Effector memory CD8-positive, alpha-beta T cell (primary cell): ENCODE measurements at regions not wholly inside any gene's neighbourhood (a gene's known extent, or its start where the extent isn't known, plus 50 kb on each side); places are given as distances from the start of the nearest gene placed in this dataset.
A peak's percentile ranks its signal among the peaks of the same experiment; 100 is the strongest.

Source experiments
- ATAC-seq: fragments of 150-1000 bp; cut with Tn5 transposase; replicated peaks from 2 replicates; pipeline ENCODE4 v1.10.0; 2021; ENCODE audit warnings: mild to moderate bottlenecking, moderate library complexity
- DNase-seq, 3 experiments: peaks; one replicate each; pipeline ENCODE4 v3.0.0; 2021
- H3K27ac Mint-ChIP-seq, 2 donors: one replicate each; pipeline ENCODE4 v1.8.0; 2022; ENCODE audit warnings: mild to moderate bottlenecking in 2 of 2, mixed read lengths in 2 of 2, moderate library complexity in 2 of 2
- H3K27me3 Mint-ChIP-seq, 2 donors: one replicate each; pipeline ENCODE4 v1.8.0; 2022; ENCODE audit warnings: mixed read lengths in 2 of 2
- H3K36me3 Mint-ChIP-seq: one replicate; pipeline ENCODE4 v1.8.0; 2022; ENCODE audit warnings: mild to moderate bottlenecking, moderate library complexity, mixed read lengths; ENCODE audit not compliant: insufficient read depth
- H3K4me1 Mint-ChIP-seq, 2 donors: one replicate each; pipeline ENCODE4 v1.8.0; 2022; ENCODE audit warnings: low read depth in 2 of 2, mixed read lengths in 2 of 2
- H3K4me3 Mint-ChIP-seq, 2 donors: one replicate each; pipeline ENCODE4 v1.8.0; 2022; ENCODE audit warnings: mild to moderate bottlenecking in 2 of 2, mixed read lengths in 2 of 2, moderate library complexity in 2 of 2
- H3K9me3 Mint-ChIP-seq, 2 donors: one replicate each; pipeline ENCODE4 v1.8.0; 2022; ENCODE audit warnings: mixed read lengths in 2 of 2

DNA sequence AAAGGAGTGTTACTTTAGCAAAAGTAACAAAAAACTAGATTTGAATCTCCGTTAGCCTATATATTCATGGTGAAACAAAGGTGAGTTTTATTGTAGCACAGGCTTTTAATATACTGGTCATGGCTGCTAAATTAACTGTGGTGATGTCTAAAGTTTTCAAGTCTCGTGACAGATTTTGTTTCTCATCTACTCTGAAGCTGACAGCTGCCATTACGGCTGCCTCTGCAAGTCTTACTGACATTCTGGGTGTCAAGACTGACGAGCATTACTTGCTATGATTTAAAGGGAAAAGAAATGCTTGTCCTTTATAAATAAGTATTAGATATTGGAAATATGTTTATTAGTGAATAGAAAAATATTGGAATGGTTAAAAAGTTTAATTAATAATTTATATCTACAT, 207.7 kb downstream of the DSEL start:
- no peaks in the 10 kb centered on the region for H3K4me1 Mint-ChIP-seq
- H3K27ac Mint-ChIP-seq, result no peak overlapping the region
- H3K27me3 Mint-ChIP-seq, result no peaks in the 10 kb centered on the region
- ATAC-seq (no peak), DNase-seq (no peak)
- H3K36me3 Mint-ChIP-seq, result no peaks in the 10 kb centered on the region
- H3K9me3 Mint-ChIP-seq, result no peaks in the 10 kb centered on the region
- no peak overlapping the region for H3K4me3 Mint-ChIP-seq

DNA sequence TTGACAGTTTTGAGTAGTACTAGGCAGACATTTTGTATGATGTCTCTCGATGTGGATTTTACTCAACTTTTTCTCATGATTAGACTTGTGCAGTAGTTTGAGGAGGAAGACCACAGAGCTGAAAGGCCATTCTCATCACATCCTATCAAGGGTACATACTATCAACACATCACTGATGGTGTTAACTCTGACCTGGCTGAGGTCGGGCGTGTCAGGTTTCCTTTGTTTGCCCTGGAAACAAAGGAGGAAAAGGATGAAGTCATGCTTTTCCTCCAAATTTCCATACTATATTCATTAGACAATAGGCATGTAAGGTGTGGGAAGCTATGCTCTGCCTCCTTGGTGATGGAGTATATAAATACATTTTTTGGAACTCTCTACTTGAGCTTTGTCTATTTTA, 211.1 kb downstream of the DSEL start:
- no peak for DNase-seq
- peaks cover 2 to 10% of the 10 kb centered on the region in 2 donors for H3K9me3 Mint-ChIP-seq

DNA sequence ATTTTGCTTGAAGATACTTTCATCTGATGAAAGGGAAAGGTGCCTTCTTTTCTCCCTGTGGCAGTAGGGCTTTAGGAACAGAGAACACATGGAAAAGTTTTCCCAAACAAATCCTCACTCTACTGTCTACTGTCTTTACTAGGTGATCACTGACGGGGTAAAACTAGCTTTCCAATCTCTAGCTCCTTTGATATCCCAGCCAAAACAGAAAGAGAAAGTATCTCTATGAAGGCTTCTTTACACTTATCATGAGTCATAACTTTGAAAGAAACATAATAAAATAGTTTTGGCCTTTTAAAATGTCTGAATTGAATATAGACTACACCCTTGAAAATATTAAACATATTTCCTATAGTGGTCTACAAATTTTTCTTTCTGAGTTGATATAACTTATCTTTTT, 214.5 kb downstream of the DSEL start:
- H3K27ac Mint-ChIP-seq, result peak overlapping the region; percentile 82 to 83
- H3K36me3 Mint-ChIP-seq, result no peaks in the 10 kb centered on the region
- H3K4me3 Mint-ChIP-seq, result peak overlapping the region; percentile 65 to 69
- ATAC-seq (peak; percentile 76), DNase-seq (no peak)
- H3K27me3 Mint-ChIP-seq, result no peaks in the 10 kb centered on the region
- peaks cover 6 to 7% of the 10 kb centered on the region in 2 donors for H3K4me1 Mint-ChIP-seq
- peaks cover 2 to 12% of the 10 kb centered on the region in 2 donors for H3K9me3 Mint-ChIP-seq

More for the DNA sequence above, 211.1 kb downstream of the DSEL start:
- ATAC-seq, result no peak
- no peak overlapping the region for H3K4me3 Mint-ChIP-seq
- no peaks in the 10 kb centered on the region for H3K36me3 Mint-ChIP-seq
- H3K27me3 Mint-ChIP-seq, result no peaks in the 10 kb centered on the region
- peaks cover 6 to 7% of the 10 kb centered on the region in 2 donors for H3K4me1 Mint-ChIP-seq
- H3K27ac Mint-ChIP-seq, result no peak overlapping the region

DNA sequence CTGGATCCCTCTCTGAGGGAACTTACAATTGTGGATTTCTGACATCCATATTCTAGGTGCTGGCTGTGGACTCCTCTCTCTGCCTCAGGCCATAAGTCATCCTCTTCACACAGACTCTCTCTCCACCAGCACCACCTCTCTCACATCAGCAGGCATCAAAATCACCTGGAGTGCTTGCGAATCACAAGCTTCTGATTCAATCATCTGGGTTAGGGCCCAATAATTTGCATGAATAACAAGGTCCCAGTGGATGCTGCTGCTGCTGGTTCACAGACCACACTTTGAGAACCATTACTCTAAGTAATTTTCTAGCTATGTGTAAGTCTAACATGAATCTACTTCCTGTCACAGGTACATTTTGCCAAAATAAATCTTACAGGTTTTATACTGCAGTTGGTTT, 214.9 kb downstream of the DSEL start:
- no peak for DNase-seq
- Mint-ChIP-seq H3K4me1 (peaks cover 6 to 7% of the 10 kb centered on the region in 2 donors), H3K27me3 (no peaks in the 10 kb centered on the region), H3K9me3 (peaks cover 2 to 12% of the 10 kb centered on the region in 2 donors), H3K36me3 (no peaks in the 10 kb centered on the region), H3K27ac (peak overlapping the region; percentile 82 to 83), H3K4me3 (peak overlapping the region; percentile 65 to 69)
- peak; percentile 27 for ATAC-seq

DNA sequence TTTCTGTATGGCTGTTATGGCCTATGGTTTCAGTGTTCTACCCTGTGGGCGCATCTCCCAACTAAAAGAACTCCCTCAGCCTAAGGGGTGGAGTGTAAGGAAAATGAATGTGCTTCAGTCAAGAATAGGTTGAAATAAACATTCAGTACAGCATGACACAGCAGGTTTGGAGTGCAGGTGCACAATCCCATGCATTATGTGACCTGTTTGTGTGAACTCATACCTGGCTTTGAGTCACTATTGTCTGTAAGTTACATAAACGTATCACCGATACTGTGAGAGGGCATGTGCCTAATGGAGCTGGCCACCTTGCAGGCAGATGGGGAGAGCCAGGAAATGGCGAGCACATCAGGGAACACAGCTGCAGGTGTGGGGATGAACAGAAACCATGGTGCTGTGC, 216.0 kb downstream of the DSEL start:
- Mint-ChIP-seq H3K36me3 (no peaks in the 10 kb centered on the region), H3K27me3 (no peaks in the 10 kb centered on the region), H3K27ac (no peak overlapping the region)

DNA sequence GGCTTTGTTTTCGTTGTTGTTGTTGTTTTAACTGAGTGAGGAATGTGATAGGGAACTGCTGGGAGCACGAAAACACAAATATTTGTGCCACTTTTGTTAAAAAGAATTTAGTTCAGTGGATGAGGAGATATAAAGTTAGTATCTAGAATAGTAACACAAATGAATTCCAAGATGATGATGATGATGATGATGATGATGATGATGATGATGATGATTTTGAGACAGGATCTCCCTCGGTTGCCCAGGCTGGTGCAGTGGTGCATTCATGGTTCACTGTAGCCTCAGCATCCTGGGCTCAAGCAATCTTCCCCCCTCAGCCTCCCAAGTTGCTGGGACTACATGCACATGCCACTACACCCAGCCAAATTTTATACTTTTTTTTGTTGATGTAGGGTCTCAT, 223.7 kb downstream of the DSEL start:
- ATAC-seq, result no peak
- H3K36me3 Mint-ChIP-seq, result no peaks in the 10 kb centered on the region
- peaks cover 7 to 11% of the 10 kb centered on the region in 2 donors for H3K9me3 Mint-ChIP-seq
- DNase-seq, result no peak
- H3K4me3 Mint-ChIP-seq, result no peak overlapping the region
- no peaks in the 10 kb centered on the region for H3K27me3 Mint-ChIP-seq
- no peaks in the 10 kb centered on the region for H3K4me1 Mint-ChIP-seq
- peak overlapping the region in 1 of 2 donors; percentile 1 for H3K27ac Mint-ChIP-seq

More for the DNA sequence above, 216.0 kb downstream of the DSEL start:
- Mint-ChIP-seq H3K4me1 (peaks cover 6 to 7% of the 10 kb centered on the region in 2 donors), H3K9me3 (peaks cover 2 to 12% of the 10 kb centered on the region in 2 donors), H3K4me3 (no peak overlapping the region)
- ATAC-seq (no peak), DNase-seq (peak in 2 of 3 experiments; percentile 7 to 8)

DNA sequence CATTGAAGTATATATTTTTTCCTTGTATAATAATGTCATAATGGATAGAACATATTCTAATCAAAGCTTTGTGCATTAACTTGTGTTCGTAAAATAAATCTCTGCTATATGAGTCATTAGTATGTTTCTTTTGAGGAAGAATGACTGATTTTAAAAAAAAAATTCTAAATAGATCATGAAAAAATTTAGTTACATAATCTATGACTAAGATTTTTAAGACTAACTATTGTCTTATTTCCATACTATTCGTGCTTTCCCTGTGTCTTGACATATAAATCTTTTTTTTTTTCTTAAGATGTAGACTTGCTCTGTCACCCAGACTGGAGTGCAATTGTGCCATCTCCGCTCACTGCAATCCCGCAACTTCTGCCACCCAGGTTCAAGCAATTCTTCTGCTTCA, 226.1 kb downstream of the DSEL start:
- H3K9me3 Mint-ChIP-seq, result peaks cover 7 to 11% of the 10 kb centered on the region in 2 donors
- no peaks in the 10 kb centered on the region for H3K36me3 Mint-ChIP-seq
- DNase-seq, result no peak
- no peaks in the 10 kb centered on the region for H3K4me1 Mint-ChIP-seq
- no peaks in the 10 kb centered on the region for H3K27me3 Mint-ChIP-seq
- ATAC-seq, result no peak
- H3K27ac Mint-ChIP-seq, result no peak overlapping the region
- no peak overlapping the region for H3K4me3 Mint-ChIP-seq

DNA sequence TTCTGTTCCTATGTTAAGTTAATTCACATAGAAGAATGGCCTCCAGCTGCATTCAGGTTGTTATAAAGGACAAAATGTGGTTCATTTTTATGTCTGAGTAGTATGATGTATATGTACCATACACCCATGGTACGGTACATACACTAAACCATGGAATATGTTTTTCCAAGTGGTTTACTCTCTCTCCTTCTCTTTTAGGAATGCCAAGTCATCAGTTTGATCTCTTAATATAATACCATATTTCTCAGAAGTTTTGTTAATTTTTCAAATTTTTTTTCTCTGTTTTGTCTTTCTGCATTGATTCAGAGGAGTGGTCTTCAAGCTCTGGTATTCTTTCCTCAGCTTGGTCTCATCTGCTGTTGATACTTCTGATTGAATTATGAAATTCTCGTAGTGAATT, 230.9 kb downstream of the DSEL start:
- H3K27me3 Mint-ChIP-seq, result no peaks in the 10 kb centered on the region

DNA sequence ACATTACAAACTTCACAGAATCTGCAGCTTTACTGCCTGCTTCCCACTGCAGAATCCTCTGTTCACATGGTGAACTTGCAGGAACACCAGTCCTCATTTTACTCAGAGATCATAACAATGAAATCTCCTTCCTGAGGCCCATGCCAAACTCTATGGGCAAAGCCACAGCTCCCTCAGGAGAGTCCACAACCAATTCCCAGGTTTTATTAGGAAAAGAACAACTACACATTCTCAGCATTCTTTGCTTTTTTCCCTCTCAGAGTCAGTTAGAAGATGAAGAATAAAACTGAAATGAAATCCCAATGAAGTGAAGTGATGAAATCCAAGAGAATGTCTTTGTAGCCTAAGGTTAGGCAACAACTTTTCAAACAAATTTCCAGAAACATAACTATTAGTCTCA, 233.7 kb downstream of the DSEL start:
- no peaks in the 10 kb centered on the region for H3K27me3 Mint-ChIP-seq
- no peak overlapping the region for H3K27ac Mint-ChIP-seq
- no peaks in the 10 kb centered on the region for H3K36me3 Mint-ChIP-seq
- no peak for DNase-seq
- no peaks in the 10 kb centered on the region for H3K4me1 Mint-ChIP-seq
- no peak for ATAC-seq
- H3K4me3 Mint-ChIP-seq, result no peak overlapping the region
- H3K9me3 Mint-ChIP-seq, result peaks cover 0 to 2% of the 10 kb centered on the region in 2 donors

More for the DNA sequence above, 230.9 kb downstream of the DSEL start:
- DNase-seq (no peak), ATAC-seq (no peak)
- Mint-ChIP-seq H3K4me3 (no peak overlapping the region), H3K27ac (no peak overlapping the region), H3K4me1 (no peaks in the 10 kb centered on the region), H3K36me3 (no peaks in the 10 kb centered on the region), H3K9me3 (no peaks in the 10 kb centered on the region)

DNA sequence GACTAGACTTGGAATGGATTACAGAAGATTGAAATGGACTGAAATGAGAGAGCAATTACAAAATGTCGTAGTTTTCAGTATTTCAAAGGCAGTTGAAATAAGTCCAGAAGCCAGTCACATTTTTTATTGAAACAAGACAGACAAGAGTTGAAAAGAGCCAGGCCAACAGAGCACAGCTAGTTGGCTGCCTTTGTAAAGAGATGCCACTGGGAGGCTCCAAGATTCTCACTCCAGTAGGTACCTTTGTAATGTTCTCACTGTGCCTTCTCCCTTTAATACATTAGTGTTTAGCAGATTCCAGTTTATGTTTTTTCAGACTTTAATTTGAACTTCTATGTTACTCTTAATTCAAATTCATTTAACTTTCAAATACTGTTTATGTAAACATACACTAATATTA, 234.8 kb downstream of the DSEL start:
- no peak for ATAC-seq
- H3K4me1 Mint-ChIP-seq, result no peaks in the 10 kb centered on the region
- no peak overlapping the region for H3K27ac Mint-ChIP-seq
- no peak overlapping the region for H3K4me3 Mint-ChIP-seq
- peaks cover 0 to 2% of the 10 kb centered on the region in 2 donors for H3K9me3 Mint-ChIP-seq
- H3K36me3 Mint-ChIP-seq, result no peaks in the 10 kb centered on the region
- no peak for DNase-seq
- no peaks in the 10 kb centered on the region for H3K27me3 Mint-ChIP-seq

DNA sequence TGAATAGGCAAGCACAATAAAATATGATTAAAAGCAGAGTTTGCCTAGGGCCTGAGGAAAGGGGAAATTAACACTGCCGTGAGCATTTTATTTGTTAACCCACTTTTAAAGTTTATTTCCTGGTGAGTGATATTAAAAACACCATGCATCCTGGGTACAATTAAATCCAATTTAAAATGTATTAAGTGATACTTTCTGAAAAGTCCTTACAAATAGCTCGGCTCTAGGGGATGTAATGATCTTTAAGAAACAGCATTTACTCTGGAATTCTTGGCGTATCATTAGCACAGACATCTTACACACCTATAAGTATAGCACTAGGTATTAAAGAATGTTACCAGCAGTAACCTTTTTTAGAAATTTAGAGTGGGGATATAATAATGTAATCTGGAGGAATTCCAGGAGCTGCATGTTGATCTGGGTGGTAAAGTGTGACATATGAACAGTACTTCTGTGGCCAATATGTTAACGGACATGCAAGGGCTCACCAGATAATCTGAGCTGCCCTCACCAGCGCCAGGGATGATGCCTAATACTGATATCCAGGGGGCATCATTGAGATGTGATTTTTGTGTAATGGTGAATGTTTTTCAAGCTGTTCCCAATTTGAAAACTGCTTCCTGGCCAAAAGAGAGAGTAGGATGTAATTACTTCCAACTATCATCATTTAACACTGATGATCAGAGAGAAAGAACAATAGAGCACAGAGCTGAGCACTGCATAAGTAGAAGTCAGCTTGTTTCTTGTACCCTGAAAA, 235.9 kb downstream of the DSEL start:
- H3K4me1 Mint-ChIP-seq, result no peaks in the 10 kb centered on the region
- H3K27ac Mint-ChIP-seq, result no peak overlapping the region
- no peaks in the 10 kb centered on the region for H3K27me3 Mint-ChIP-seq
- no peaks in the 10 kb centered on the region for H3K36me3 Mint-ChIP-seq
- H3K4me3 Mint-ChIP-seq, result no peak overlapping the region
- no peak for ATAC-seq
- H3K9me3 Mint-ChIP-seq, result peaks cover 0 to 2% of the 10 kb centered on the region in 2 donors
- DNase-seq, result no peak

DNA sequence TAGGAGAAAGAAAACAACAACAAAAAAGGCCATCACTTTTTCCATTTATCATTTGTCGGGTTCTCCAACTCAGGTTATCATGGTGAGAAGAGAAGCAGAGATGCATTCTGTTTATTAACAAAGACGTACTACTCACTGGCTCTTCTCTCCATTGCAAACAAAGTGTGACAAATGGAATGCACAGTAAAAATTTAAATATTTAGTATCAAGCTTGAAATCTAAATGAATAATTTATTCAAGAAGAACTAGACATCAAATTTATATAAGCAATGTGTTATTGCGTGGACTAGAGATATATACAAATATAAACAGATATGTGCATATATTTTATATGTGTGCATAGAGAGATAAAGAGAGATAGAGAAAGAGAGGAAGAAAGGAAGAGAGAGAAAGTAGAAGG, 236.5 kb downstream of the DSEL start:
- DNase-seq (no peak), ATAC-seq (no peak)
- H3K4me3 Mint-ChIP-seq, result no peak overlapping the region
- H3K36me3 Mint-ChIP-seq, result no peaks in the 10 kb centered on the region
- H3K27ac Mint-ChIP-seq, result no peak overlapping the region
- H3K27me3 Mint-ChIP-seq, result no peaks in the 10 kb centered on the region
- peaks cover 0 to 2% of the 10 kb centered on the region in 2 donors for H3K9me3 Mint-ChIP-seq
- H3K4me1 Mint-ChIP-seq, result no peaks in the 10 kb centered on the region

DNA sequence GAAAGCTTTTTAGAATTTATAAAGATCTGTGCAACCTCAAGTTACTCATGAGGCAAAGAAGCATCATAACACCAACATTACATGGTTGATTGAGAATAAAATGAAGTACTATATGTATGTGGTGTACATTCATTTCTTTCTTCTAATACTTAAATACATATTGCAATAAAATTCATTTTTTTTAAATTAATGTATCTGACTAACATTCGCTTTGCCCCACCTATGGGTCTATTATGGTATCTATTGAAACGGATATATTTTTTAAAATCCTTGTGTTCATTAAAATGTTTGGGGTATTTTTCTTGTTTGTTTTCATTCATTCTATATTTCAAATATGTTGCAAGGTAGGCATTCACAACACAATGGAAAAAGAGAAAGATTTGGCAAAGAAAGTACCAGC, 237.5 kb downstream of the DSEL start:
- H3K27ac Mint-ChIP-seq, result no peak overlapping the region
- H3K4me1 Mint-ChIP-seq, result no peaks in the 10 kb centered on the region
- no peaks in the 10 kb centered on the region for H3K27me3 Mint-ChIP-seq
- H3K36me3 Mint-ChIP-seq, result no peaks in the 10 kb centered on the region
- ATAC-seq (no peak), DNase-seq (no peak)
- H3K9me3 Mint-ChIP-seq, result peaks cover 0 to 2% of the 10 kb centered on the region in 2 donors
- H3K4me3 Mint-ChIP-seq, result no peak overlapping the region

DNA sequence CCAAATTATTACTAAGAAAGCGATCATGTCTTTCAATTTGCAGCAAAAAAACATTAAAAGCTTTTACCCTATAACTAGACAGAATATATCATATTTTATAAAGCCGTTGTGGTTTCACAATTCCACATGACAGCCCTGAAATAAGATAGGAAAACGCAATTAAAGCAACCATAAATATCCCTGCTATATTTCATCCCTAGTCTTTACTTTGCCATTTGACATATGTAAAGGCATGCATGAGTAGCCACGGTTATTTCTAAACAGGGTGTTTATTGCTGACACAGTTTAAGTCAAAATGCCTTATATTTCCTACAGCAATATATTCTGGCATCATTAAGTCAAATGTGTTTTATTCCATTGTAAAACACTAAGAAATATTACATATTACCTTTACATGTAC, 239.9 kb downstream of the DSEL start:
- ATAC-seq, result no peak
- Mint-ChIP-seq H3K9me3 (peaks cover 0 to 3% of the 10 kb centered on the region in 2 donors), H3K27ac (no peak overlapping the region), H3K36me3 (peaks cover 2% of the 10 kb centered on the region), H3K27me3 (no peaks in the 10 kb centered on the region), H3K4me1 (peaks cover 0 to 12% of the 10 kb centered on the region in 2 donors), H3K4me3 (no peak overlapping the region)
- DNase-seq, result no peak
